NK-92 (cell line): ENCODE measurements at regions not wholly inside any gene's neighbourhood (a gene's known extent, or its start where the extent isn't known, plus 50 kb on each side); places are given as distances from the start of the nearest gene placed in this dataset.

Source experiments
- DNase-seq: peaks from one replicate; lab custom pipeline; 2025; ENCODE audit not compliant: unreplicated experiment; lab: John Stamatoyannopoulos, UW

- DNase-seq, result no peak
Measured at GRCh38 chr3:117898722-117899522, 1135.7 kb downstream of the IGSF11 start.

DNA sequence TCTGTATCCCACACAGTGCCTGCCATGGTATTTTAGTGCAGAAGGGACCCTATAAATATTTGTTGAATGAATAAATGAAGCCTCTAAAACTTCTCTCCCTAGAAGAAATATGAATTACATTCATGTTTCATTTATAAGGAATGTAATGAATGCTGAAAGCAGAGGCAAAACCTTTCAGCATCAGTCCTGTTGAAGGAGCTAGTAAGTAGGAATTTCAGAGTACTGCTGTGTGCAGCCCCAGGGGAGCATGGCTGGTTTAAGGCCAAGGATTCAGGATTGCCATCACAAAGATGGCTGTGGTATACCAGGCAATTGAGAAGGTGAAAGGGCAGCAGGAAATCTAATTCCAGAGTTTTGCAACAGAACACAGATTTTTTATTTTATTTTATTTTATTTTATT is 1131.4 kb downstream of the IGSF11 start:
- DNase-seq, result no peak

- no peak for DNase-seq
Measured at GRCh38 chr3:117910820-117911521, 1123.7 kb downstream of the IGSF11 start.

DNA sequence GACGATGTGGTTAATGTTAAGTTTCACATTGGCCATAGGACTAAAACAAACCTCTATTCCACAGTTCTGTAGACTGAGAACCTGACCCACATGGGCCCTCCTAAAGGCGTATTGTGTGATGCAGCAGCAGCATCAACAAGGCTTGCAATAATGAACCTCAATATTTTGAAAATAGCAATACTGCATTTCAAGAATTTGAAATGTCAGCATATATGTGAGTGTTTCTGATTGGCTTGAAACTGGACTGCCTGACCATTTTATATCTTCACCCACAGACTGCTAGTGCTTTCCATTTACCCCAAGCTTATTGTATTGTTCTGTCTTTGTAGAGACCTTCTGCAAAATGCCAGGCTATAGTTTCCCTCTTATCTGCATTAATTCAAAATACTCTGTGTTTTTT is 1122.3 kb downstream of the IGSF11 start:
- no peak for DNase-seq

DNA sequence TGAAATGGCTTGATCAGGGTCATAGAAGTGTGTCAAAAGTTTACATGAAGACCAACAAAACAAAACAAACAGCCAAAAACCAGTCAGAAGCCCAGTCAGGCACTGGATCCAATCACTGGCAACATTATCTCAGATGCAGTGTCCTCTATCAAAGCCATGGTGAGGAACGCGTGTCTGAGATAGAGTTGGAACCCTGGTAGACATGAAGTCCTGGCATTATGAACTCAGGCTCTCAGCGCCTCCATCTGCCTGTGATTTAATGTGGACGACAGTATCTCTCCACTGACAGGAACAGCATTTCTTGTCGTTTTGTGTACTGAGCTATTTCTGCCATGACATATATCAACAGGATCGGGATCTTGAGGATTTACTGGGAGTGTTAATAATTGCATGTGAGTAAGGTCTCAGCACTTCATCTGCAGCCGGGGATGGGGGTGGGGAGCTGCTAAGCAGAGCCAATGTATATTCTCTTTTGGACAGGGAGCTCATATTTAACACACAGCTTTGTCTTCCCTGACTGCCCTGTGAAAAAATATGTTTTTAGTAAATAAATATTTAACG is 1120.0 kb downstream of the IGSF11 start:
- no peak for DNase-seq

DNA sequence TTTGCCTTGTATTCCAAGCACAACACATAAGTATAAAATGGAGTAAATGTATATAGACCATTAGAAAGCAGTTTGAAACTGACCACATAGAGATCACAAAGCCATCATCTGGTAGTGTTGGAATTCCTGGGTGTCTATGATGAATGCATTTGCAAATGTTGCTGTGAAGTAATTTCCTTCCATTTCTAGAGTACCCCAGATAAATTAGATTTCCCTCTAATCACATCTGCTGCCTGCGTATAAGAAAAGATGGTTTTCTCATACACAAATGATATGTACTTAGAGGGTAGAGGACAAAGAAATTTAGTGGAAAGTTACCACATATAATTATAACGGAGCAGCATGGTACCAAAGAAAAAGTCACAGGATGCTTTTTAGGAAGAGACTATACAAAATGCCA is 1117.8 kb downstream of the IGSF11 start:
- DNase-seq, result no peak

GRCh38 chr3:117919621-117920020 is 1115.0 kb downstream of the IGSF11 start:
- no peak for DNase-seq

DNA sequence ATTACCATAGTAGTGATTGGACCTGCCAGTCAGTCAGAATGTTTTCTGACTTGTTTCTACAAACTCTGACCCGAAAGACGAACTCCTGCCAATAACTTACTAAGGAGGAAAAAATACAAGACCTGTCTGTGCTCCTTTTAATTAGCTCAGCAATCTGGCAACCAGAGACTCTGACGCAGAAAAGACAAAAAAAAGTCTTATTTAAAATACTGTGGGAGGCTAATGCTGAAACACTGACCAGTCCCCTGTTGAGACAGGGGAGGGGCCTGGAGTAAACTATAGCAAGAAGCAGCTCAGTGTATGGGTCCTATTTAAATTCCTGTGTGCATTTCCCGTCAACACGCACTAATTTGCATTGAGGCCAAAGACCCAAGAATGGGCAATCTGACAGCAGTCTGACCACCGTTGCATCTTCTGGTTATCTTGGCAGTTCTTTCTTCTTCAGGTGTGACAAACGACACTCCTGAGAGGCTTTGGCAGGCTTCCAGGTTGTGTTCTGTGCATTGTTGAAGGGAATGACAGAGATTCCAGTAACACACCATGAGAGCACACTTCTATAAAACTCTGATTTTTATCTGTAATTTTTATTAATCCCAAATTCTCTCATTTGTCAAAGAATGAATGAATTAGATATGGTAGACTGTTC is 1114.3 kb downstream of the IGSF11 start:
- DNase-seq, result no peak

- DNase-seq, result no peak
Measured at GRCh38 chr3:117921411-117921810, 1113.2 kb downstream of the IGSF11 start.

DNA sequence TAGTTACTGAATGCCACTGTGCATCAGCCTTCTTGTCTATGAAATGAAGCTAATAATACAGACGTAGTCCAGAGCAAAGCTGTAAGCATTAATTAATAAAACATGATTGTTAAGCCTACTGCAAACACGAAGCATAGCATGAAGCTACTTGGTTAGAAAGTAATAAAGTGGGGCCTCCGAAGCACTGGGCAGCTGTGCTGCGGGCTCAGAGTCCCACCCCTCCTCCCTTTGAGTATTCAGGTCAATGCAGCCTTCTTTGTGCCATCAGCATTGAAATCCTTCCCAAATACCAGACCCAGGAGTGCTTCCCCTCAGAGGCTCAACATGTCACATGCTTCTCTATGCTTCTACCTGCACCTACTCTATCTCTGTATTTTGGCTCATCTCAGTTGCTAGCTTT is 1112.6 kb downstream of the IGSF11 start:
- no peak for DNase-seq

DNA sequence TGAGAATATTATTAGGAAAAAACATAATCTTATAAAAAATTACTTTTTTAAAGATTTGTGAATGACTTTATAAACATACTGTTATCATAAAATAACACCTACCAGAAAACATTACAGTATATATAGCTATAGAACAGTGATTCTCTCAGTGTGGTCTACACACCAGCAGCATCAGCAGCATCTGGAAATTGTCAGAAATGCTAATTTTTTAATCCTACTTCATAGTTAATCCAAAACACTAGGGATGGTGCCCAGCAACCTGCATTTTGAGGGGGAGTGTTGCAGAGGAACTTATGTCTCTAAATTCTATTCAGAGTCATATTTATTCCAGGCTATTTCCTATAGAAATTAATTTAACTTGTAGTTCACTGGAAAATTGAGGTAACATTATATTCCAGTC is 1107.8 kb downstream of the IGSF11 start:
- no peak for DNase-seq

DNA sequence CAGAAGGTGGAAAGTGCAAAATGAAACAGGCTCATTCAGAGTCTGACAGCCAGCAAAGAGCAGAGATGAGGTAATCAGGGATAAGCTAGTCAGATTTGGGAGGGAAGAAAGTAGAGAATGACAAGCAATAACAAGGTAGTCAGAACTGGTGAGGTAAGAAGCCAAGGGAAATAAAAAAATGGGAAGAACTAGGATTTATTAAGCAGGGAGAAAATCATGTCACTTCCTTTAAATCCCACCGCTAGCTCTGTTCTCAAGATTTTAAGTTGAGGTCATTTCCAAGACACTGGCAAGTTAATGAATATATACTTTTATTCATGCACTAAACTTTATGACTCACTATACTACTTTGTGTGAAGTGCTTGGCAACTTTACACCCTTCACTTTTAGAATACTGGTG is 1106.8 kb downstream of the IGSF11 start:
- no peak for DNase-seq

DNA sequence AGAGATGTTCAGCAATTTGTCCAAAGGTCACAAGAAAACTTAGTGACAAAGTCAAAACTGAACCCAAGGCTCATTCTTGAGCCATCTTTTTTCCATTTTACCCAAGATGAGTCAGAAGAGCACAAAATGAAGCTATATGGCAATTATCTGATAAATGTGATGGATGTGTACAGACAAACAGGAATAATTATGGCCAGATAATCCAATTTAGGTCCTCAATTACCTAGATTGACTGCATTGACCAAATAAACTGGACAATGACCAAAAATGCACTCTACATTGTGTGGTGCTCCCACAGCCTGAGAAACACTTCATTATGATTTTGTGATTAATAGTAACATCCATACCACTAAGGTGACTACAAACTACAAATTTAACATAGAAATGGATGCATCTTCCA is 1105.8 kb downstream of the IGSF11 start:
- no peak for DNase-seq

- DNase-seq, result no peak
Measured at GRCh38 chr3:117932441-117932840, 1102.2 kb downstream of the IGSF11 start.

DNA sequence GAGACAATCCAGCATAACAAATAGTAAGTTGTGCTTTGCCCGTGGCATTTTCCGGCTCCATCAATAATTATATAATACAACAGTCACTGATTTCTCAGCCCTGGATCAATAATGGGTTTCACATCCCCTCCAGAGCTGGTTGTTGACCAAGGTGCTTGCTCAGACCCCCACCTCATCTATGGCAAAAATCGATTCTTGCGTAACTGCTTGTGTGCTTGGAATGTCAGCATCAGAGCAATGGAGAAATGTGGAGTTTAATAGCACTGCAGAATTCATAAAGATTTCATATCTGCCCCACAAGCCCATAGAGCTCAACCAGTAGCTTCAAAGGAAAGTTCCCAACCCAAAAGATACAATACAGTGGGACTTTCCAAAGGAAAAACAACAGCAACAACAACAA is 1098.5 kb downstream of the IGSF11 start:
- no peak for DNase-seq

- no peak for DNase-seq
Measured at GRCh38 chr3:117938974-117939373, 1095.7 kb downstream of the IGSF11 start.

DNA sequence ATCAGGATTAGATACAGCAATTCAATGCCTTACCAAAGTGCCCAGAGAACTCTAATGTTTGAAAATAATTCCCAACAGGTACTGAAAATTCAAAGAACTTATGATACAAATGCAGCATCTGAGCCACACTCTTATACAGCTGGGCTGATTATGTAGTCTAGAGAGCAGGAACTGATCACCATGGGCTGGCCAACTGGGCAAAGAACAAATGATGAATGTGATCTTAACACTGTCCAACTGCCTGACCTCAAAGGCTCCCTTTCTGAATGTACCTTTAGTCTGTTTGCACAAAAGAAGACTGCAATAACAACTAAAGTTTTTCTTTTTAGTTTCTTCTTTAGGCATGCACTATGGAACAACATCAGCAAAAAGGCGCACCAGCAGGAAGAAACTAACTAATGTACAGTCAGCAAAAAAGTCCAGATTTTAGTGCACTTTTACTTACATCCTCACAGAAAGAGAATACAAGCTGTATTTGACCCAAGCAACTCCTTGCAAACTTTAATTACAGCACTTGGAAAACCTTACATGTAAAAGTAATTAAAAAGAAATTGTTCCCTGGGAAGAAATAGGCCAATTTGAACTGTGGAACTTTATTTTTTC is 1095.1 kb downstream of the IGSF11 start:
- no peak for DNase-seq

DNA sequence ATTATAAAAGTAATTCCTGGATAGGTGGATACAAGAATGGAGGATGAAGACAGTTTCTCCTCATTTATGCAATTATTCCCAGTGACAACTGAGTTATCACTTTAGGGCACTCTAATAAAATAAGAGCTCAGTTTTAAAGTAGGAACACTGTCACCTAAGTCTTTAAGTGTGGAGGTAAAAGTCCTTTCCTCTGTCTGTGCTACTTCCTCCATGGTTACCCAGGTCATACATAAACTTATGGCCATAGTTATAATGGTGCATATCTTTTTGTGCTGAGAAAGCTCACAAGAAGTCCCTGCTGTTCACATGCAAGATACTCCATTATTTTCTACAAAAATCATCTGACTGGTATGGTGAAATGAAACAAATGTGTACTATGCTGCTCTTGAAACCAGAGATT is 1093.6 kb downstream of the IGSF11 start:
- DNase-seq, result no peak

GRCh38 chr3:117941756-117942155 is 1092.9 kb downstream of the IGSF11 start:
- DNase-seq, result no peak

GRCh38 chr3:117954131-117954530 is 1080.5 kb downstream of the IGSF11 start:
- DNase-seq, result no peak

GRCh38 chr3:117955196-117955595 is 1079.5 kb downstream of the IGSF11 start:
- no peak for DNase-seq
